Uterus (tissue), 3 donors: ENCODE measurements at regions not wholly inside any gene's neighbourhood (a gene's known extent, or its start where the extent isn't known, plus 50 kb on each side); places are given as distances from the start of the nearest gene placed in this dataset.

Source experiments
- DNase-seq, 2 donors: peaks; one replicate each; pipeline ENCODE4 v3.0.0-alpha.2; 2019 to 2020
- H3K27ac ChIP-seq, 2 donors: fragments of 200-600 bp; sonication (generic); 1 replicate in 1 of 2; 2 replicates in 1 of 2; pipeline ENCODE4 v1.5.1; 2016 to 2018
- H3K27me3 ChIP-seq, 2 donors: fragments of 200-600 bp; sonication (generic); one replicate each; pipeline ENCODE4 v1.5.1; 2018 to 2019; ENCODE audit warnings: control low read depth in 1 of 2
- H3K36me3 ChIP-seq, 2 donors: fragments of 200-600 bp; sonication (generic); one replicate each; pipeline ENCODE4 v1.5.1; 2019; ENCODE audit warnings: control low read depth in 1 of 2
- H3K4me1 ChIP-seq, 2 donors: fragments of 200-600 bp; sonication (generic); one replicate each; pipeline ENCODE4 v1.5.1; 2018 to 2019; ENCODE audit warnings: control low read depth in 1 of 2
- H3K4me3 ChIP-seq, 2 donors: fragments of 200-600 bp; sonication (generic); 1 replicate in 1 of 2; 2 replicates in 1 of 2; pipeline ENCODE4 v1.5.1; 2018 to 2019; ENCODE audit warnings: mild to moderate bottlenecking in 1 of 2
- H3K9me3 ChIP-seq, 2 donors: fragments of 200-600 bp; sonication (generic); one replicate each; pipeline ENCODE4 v1.5.1; 2019; ENCODE audit warnings: control low read depth in 1 of 2
- CTCF ChIP-seq, 4 experiments: fragments of 200-600 bp in 2 of 4; fragments of 450-650 bp in 2 of 4; sonication (generic) in 2 of 4; IDR thresholded peaks; one replicate each; pipeline ENCODE4 v1.5.1; 2016 to 2019; ENCODE audit warnings: antibody characterized with exemption in 4 of 4, mild to moderate bottlenecking in 2 of 4, moderate library complexity in 1 of 4
- POLR2A ChIP-seq, 2 donors: fragments of 450-650 bp; IDR thresholded peaks; one replicate each; pipeline ENCODE4 v1.6.1; 2016; ENCODE audit warnings: antibody characterized with exemption in 2 of 2, mild to moderate bottlenecking in 1 of 2, moderate library complexity in 1 of 2
- intact Hi-C: fragments of 100-400 bp; cut with DNase I; formaldehyde crosslinking; loops from one replicate; pipeline ENCODE4 v1.15.1; 2023; ENCODE audit warnings: low total_unique reads
- donor health status: DM: yes; HTN: yes; CAD: no.

- H3K27ac ChIP-seq, result no peak overlapping the region
- intact Hi-C loops, result no loop called here
- TF ChIP-seq POLR2A (IDR thresholded peaks at IDR 0.05), result no peak
- TF ChIP-seq CTCF (IDR thresholded peaks at IDR 0.05), result no peak
- H3K4me1 ChIP-seq, result no peaks in the 10 kb centered on the region
- H3K4me3 ChIP-seq, result no peak overlapping the region
- H3K27me3 ChIP-seq, result no peaks in the 10 kb centered on the region
- DNase-seq, result no peak
- H3K36me3 ChIP-seq, result no peaks in the 10 kb centered on the region
- H3K9me3 ChIP-seq, result peaks cover 0 to 13% of the 10 kb centered on the region in 2 donors
These were observed 132.7 kb downstream of the SLC41A2 start for GRCh38 chr12:104825408-104825807.

- Histone ChIP-seq H3K36me3 (no peaks in the 10 kb centered on the region), H3K4me1 (no peaks in the 10 kb centered on the region), H3K27ac (no peak overlapping the region), H3K27me3 (no peaks in the 10 kb centered on the region), H3K4me3 (no peak overlapping the region), H3K9me3 (peaks cover 0 to 13% of the 10 kb centered on the region in 2 donors)
- TF ChIP-seq CTCF (IDR thresholded peaks at IDR 0.05), result no peak
- TF ChIP-seq POLR2A (IDR thresholded peaks at IDR 0.05), result no peak
- intact Hi-C loops, result no loop called here
- DNase-seq, result no peak
These were observed 134.1 kb downstream of the SLC41A2 start for GRCh38 chr12:104823985-104824461.

- H3K27ac ChIP-seq, result no peak overlapping the region
These were observed 135.1 kb downstream of the SLC41A2 start for GRCh38 chr12:104822941-104823340.

GRCh38 chr12:104816845-104817503 is 141.1 kb downstream of the SLC41A2 start:
- intact Hi-C loops, result no loop called here
- Histone ChIP-seq H3K36me3 (no peaks in the 10 kb centered on the region), H3K9me3 (no peaks in the 10 kb centered on the region), H3K27ac (no peak overlapping the region), H3K4me3 (no peak overlapping the region), H3K4me1 (no peaks in the 10 kb centered on the region), H3K27me3 (no peaks in the 10 kb centered on the region)
- no peak for DNase-seq
- TF ChIP-seq CTCF (IDR thresholded peaks at IDR 0.05), result no peak
- no peak for TF ChIP-seq POLR2A (IDR thresholded peaks at IDR 0.05)

More at GRCh38 chr12:104822941-104823340, 135.1 kb downstream of the SLC41A2 start:
- no peaks in the 10 kb centered on the region for H3K4me1 ChIP-seq
- H3K4me3 ChIP-seq, result no peak overlapping the region
- intact Hi-C loops, result no loop called here
- TF ChIP-seq CTCF (IDR thresholded peaks at IDR 0.05) (no peak), POLR2A (IDR thresholded peaks at IDR 0.05) (no peak)
- H3K27me3 ChIP-seq, result no peaks in the 10 kb centered on the region
- no peaks in the 10 kb centered on the region for H3K36me3 ChIP-seq
- no peak for DNase-seq
- H3K9me3 ChIP-seq, result peaks cover 0 to 13% of the 10 kb centered on the region in 2 donors

- Histone ChIP-seq H3K27me3 (no peaks in the 10 kb centered on the region), H3K4me3 (no peak overlapping the region), H3K36me3 (no peaks in the 10 kb centered on the region), H3K9me3 (no peaks in the 10 kb centered on the region), H3K27ac (no peak overlapping the region), H3K4me1 (no peaks in the 10 kb centered on the region)
- no peak for DNase-seq
- intact Hi-C loops, result no loop called here
- TF ChIP-seq POLR2A (IDR thresholded peaks at IDR 0.05) (no peak), CTCF (IDR thresholded peaks at IDR 0.05) (no peak)
These were observed 142.2 kb downstream of the SLC41A2 start for GRCh38 chr12:104815935-104816334.
